HepG2 (cell line): ENCODE measurements at regions not wholly inside any gene's neighbourhood (a gene's known extent, or its start where the extent isn't known, plus 50 kb on each side); places are given as distances from the start of the nearest gene placed in this dataset.

Experiments used
- ATAC-seq: fragments of 200-7000 bp; cut with Tn5 transposase; 3 replicates; pipeline ENCODE4 v1.9.1; 2020; ENCODE audit warnings: mild to moderate bottlenecking, moderate library complexity
- BruUV-seq: library from RNA; stranded (reverse); fragments of 400-500 nt; replicated peaks from 2 replicates; lab custom pipeline; 2021; lab: Mats Ljungman, UMichigan
- CTCF ChIA-PET: fragments of 300-600 bp; formaldehyde crosslinking; extraction: SDS; loops from one replicate; lab custom pipeline; 2021; ENCODE audit warnings: low total read pairs, inconsistent platforms, low intra/inter-chr PET ratio; lab: Yijun Ruan, JAX
- POLR2A ChIA-PET: fragments of 350-600 bp; sonication (Branson Sonifier 250); formaldehyde crosslinking; loops from one replicate; lab custom pipeline; 2020; ENCODE audit warnings: antibody characterized with exemption, inconsistent platforms; lab: Yijun Ruan, JAX
- DNase-seq: peaks from one replicate; pipeline ENCODE4 v3.0.0-alpha.2; 2015; ENCODE audit warnings: low spot score
- FAIRE-seq: peaks from 3 replicates; lab custom pipeline; 2011; peaks lifted over from hg19 to GRCh38; lab: Jason Lieb, UNC
- H2AFZ ChIP-seq: one replicate; pipeline ENCODE4 v1.6.1; 2011; ENCODE audit warnings: low read length, inconsistent platforms
- H3K27ac ChIP-seq: fragments of 300-600 bp; 3 replicates; pipeline ENCODE4 v1.8.0; 2011; ENCODE audit warnings: mixed run types, mild to moderate bottlenecking, mixed read lengths, low read length, inconsistent platforms; ENCODE audit not compliant: insufficient read depth; ENCODE audit errors: extremely low read length
- H3K27me3 ChIP-seq, 2 experiments: fragments of 200-600 bp in 1 of 2; 2 replicates in 1 of 2; 3 replicates in 1 of 2; pipeline versions ENCODE4 v1.6.0 to v1.8.0; 2011; ENCODE audit warnings: low read length in 2 of 2, mild to moderate bottlenecking in 2 of 2, moderate library complexity in 2 of 2, inconsistent platforms in 1 of 2; ENCODE audit not compliant: insufficient read depth in 2 of 2, control insufficient read depth in 1 of 2
- H3K36me3 ChIP-seq, 2 experiments: fragments of 200-600 bp in 1 of 2; replicated peaks in 1 of 2; 2 replicates in 1 of 2; 3 replicates in 1 of 2; pipeline versions ENCODE4 v1.5.1 to v1.8.0; 2011; ENCODE audit warnings: low read length in 2 of 2, inconsistent platforms in 1 of 2; ENCODE audit not compliant: insufficient read depth in 2 of 2, control insufficient read depth in 1 of 2
- H3K4me1 ChIP-seq: 2 replicates; pipeline ENCODE4 v1.5.1; 2012; ENCODE audit warnings: low read length, inconsistent platforms; ENCODE audit not compliant: insufficient read depth
- H3K4me2 ChIP-seq: 2 replicates; pipeline ENCODE4 v1.6.0; 2011; ENCODE audit warnings: low read depth, low read length, inconsistent platforms
- H3K4me3 ChIP-seq, 3 experiments: fragments of 200-600 bp in 1 of 3; sonication (generic), shearing (Covaris generic) in 1 of 3; replicated peaks in 1 of 3; 2 replicates each; pipeline ENCODE4 v1.5.1; 2011 to 2016; ENCODE audit warnings: low read length in 3 of 3, inconsistent platforms in 2 of 3, low read depth in 2 of 3, mild to moderate bottlenecking in 2 of 3, control low read depth in 1 of 3, mixed read lengths in 1 of 3; ENCODE audit not compliant: insufficient read depth in 1 of 3
- H3K79me2 ChIP-seq: one replicate; pipeline ENCODE4 v1.6.1; 2011; ENCODE audit warnings: low read length, inconsistent platforms; ENCODE audit not compliant: insufficient read depth
- H3K9ac ChIP-seq: 2 replicates; pipeline ENCODE4 v1.6.0; 2011; ENCODE audit warnings: mild to moderate bottlenecking, low read depth, low read length, inconsistent platforms; ENCODE audit not compliant: insufficient read depth
- H3K9me3 ChIP-seq: 2 replicates; pipeline ENCODE4 v1.5.1; 2012; ENCODE audit warnings: mild to moderate bottlenecking, low read length
- H4K20me1 ChIP-seq: 2 replicates; pipeline ENCODE4 v1.6.0; 2011; ENCODE audit warnings: inconsistent platforms, mild to moderate bottlenecking, low read length, moderate library complexity; ENCODE audit not compliant: insufficient read depth
- AHR ChIP-seq: IDR thresholded peaks from 2 replicates; pipeline ENCODE4 v1.6.1; 2018; ENCODE audit warnings: missing genetic modification reagents, missing compliant biosample characterization
- HNRNPK ChIP-seq: fragments of 200-400 bp; formaldehyde crosslinking; IDR thresholded peaks from 2 replicates; pipeline ENCODE4 v1.6.1; 2018; ENCODE audit warnings: low read length, low read depth, moderate library complexity, mild to moderate bottlenecking; ENCODE audit not compliant: poor library complexity, severe bottlenecking
- MTA3 ChIP-seq: sonication (generic); formaldehyde crosslinking; IDR thresholded peaks from 2 replicates; pipeline ENCODE4 v1.4.0; 2020; ENCODE audit warnings: missing genetic modification reagents
- NFIC ChIP-seq: IDR thresholded peaks from 2 replicates; pipeline ENCODE4 v1.6.1; 2012; ENCODE audit warnings: mild to moderate bottlenecking, low read length, inconsistent platforms
- STAT6 ChIP-seq: sonication (generic); formaldehyde crosslinking; IDR thresholded peaks from 2 replicates; pipeline ENCODE4 v1.4.0; 2020; ENCODE audit warnings: missing genetic modification reagents, mild to moderate bottlenecking, borderline replicate concordance
- ZBTB4 ChIP-seq: sonication (generic); formaldehyde crosslinking; IDR thresholded peaks from 2 replicates; pipeline ENCODE4 v1.4.0; 2020; ENCODE audit warnings: missing genetic modification reagents, mild to moderate bottlenecking, borderline replicate concordance
- ZNF746 ChIP-seq: sonication (generic); formaldehyde crosslinking; IDR thresholded peaks from 2 replicates; pipeline ENCODE4 v1.8.0; 2022; ENCODE audit warnings: mild to moderate bottlenecking, missing genetic modification reagents
- ZUFSP ChIP-seq: sonication (generic); formaldehyde crosslinking; IDR thresholded peaks from 2 replicates; pipeline ENCODE4 v1.9.0; 2021; ENCODE audit warnings: missing genetic modification reagents, mild to moderate bottlenecking, borderline replicate concordance
- WGBS: methylation state at CpG from one replicate; pipeline ENCODE4 v1.1.6; 2017; ENCODE audit warnings: low lambda C conversion rate; 5-methylcytosine and 5-hydroxymethylcytosine counted together
- in situ Hi-C: cut with HindIII; loops from 2 replicates; pipeline ENCODE4 v1.10.0; 2017; ENCODE audit warnings: low pct_unique_long_range_greater_than_20kb; ENCODE audit not compliant: extremely low pct_ligation_motif_present
- intact Hi-C: fragments of 100-400 bp; cut with micrococcal nuclease; formaldehyde crosslinking; loops from one replicate; pipeline ENCODE4 v1.10.0; 2022; ENCODE audit not compliant: unreplicated experiment

- TF ChIP-seq ZUFSP (CRISPR knock-in tag), result no peak
These were observed 178.9 kb downstream of the ACER2 start (continued) for GRCh38 chr9:19587678-19588077.

DNA sequence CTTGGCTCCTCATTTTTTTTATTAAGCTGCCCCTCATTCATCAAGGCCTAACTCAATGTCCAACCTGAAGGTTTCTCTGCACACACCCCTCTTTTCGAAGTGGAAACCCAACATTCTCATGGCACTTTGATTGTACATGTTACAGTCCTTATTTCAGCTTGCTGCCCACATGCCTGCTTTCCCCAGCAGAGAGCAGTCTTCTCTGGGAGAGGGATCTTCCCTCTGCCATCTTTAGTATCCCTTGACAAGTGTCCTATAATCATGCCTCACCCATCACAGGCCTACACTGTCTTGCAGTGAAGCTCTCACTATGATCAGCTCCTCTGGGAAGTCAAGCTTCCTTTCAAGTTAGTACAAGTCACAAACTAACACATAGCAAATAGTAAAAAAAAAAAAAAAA lies 175.1 kb downstream of the ACER2 start:
- no TSS peak for BruUV-seq
- no peak for TF ChIP-seq HNRNPK
- TF ChIP-seq ZBTB4 (CRISPR knock-in tag), result no peak
- no peak for TF ChIP-seq STAT6
- no peak for TF ChIP-seq NFIC
- no peak for TF ChIP-seq MTA3 (CRISPR knock-in tag)
- TF ChIP-seq ZNF746, result no peak
- no peak for TF ChIP-seq AHR (CRISPR knock-in tag)

More for the DNA sequence above, 175.1 kb downstream of the ACER2 start:
- H3K4me3 ChIP-seq, result no peak overlapping the region
- peaks cover 0 to 7% of the 10 kb centered on the region in 2 experiments; a peak in 1 of 5 replicates for H3K27me3 ChIP-seq
- no peak for DNase-seq
- ATAC-seq, result no peak
- no peak overlapping the region for H3K9ac ChIP-seq
- H3K79me2 ChIP-seq, result no peaks in the 10 kb centered on the region
- WGBS, result 6% methylated on average over 1 of the region's 1 CpG
- CTCF ChIA-PET, result no interaction called here
- H3K36me3 ChIP-seq, result no peaks in the 10 kb centered on the region
- H3K4me2 ChIP-seq, result no peak overlapping the region
- H3K4me1 ChIP-seq, result no peaks in the 10 kb centered on the region
- H2AFZ ChIP-seq, result no peak overlapping the region
- POLR2A ChIA-PET, result no interaction called here
- no peaks in the 10 kb centered on the region for H3K9me3 ChIP-seq
- intact Hi-C loops (no loop called here), in situ Hi-C loops (no loop called here)
- no peak overlapping the region for H3K27ac ChIP-seq
- no peaks in the 10 kb centered on the region for H4K20me1 ChIP-seq
- no peak for FAIRE-seq
